Vagina (tissue), 2 donors: ENCODE measurements at regions not wholly inside any gene's neighbourhood (a gene's known extent, or its start where the extent isn't known, plus 50 kb on each side); places are given as distances from the start of the nearest gene placed in this dataset.

ENCODE experiments used
- POLR2A ChIP-seq, 2 donors: fragments of 450-650 bp; IDR thresholded peaks; one replicate each; pipeline ENCODE4 v1.6.1; 2017; ENCODE audit warnings: antibody characterized with exemption in 2 of 2, mild to moderate bottlenecking in 2 of 2, moderate library complexity in 2 of 2
- TF ChIP-seq, protein P1 (sequence below), 3 experiments: fragments of 450-650 bp in 2 of 3; fragments of 200-600 bp in 1 of 3; sonication (generic) in 1 of 3; IDR thresholded peaks; one replicate each; pipeline ENCODE4 v1.5.1; 2017 to 2019; ENCODE audit warnings: antibody characterized with exemption in 3 of 3, mild to moderate bottlenecking in 2 of 3, moderate library complexity in 2 of 3

DNA sequence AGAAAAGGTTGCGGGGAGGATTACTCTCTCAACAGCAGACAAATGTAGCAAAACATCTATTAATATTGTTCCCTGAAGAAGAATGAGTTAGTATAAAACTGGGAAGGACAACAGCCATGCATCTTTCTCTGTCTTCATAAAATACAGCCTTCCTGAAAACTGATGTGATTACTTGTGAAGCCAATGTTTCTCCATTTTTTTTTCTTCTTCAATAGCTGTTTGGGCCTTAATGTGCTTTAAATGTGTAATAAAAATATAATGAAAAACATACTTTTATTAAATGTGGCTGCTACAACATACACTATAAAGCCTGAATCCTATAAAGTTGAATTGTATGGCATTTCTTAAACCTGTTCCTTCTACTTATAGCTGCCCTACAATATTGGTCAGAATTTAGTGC lies 146.3 kb upstream of the LMCD1 start:
- TF ChIP-seq, protein P1, sequence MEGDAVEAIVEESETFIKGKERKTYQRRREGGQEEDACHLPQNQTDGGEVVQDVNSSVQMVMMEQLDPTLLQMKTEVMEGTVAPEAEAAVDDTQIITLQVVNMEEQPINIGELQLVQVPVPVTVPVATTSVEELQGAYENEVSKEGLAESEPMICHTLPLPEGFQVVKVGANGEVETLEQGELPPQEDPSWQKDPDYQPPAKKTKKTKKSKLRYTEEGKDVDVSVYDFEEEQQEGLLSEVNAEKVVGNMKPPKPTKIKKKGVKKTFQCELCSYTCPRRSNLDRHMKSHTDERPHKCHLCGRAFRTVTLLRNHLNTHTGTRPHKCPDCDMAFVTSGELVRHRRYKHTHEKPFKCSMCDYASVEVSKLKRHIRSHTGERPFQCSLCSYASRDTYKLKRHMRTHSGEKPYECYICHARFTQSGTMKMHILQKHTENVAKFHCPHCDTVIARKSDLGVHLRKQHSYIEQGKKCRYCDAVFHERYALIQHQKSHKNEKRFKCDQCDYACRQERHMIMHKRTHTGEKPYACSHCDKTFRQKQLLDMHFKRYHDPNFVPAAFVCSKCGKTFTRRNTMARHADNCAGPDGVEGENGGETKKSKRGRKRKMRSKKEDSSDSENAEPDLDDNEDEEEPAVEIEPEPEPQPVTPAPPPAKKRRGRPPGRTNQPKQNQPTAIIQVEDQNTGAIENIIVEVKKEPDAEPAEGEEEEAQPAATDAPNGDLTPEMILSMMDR (IDR thresholded peaks at IDR 0.05): no peak
- TF ChIP-seq POLR2A (IDR thresholded peaks at IDR 0.05): no peak
